ENCODE measurements at regions not wholly inside any gene's neighbourhood (a gene's known extent, or its start where the extent isn't known, plus 50 kb on each side); places are given as distances from the start of the nearest gene placed in this dataset.

GRCh38 chr14:49527221-49527620, 59.0 kb downstream of the RPS29 start:
- Histone ChIP-seq H3K27ac (ENCODE audit: low read depth, low read length) (no peak overlapping the region), H3K9me3 (ENCODE audit: control insufficient read depth, insufficient read depth, low read length) (no peaks in the 10 kb centered on the region), H3K36me3 (ENCODE audit: control insufficient read depth, insufficient read depth, low read length) (no peaks in the 10 kb centered on the region), H3K27me3 (ENCODE audit: control insufficient read depth, insufficient read depth, low read length) (no peaks in the 10 kb centered on the region), H3K4me3 (ENCODE audit: low read depth, low read length) (no peak overlapping the region), H3K4me1 (ENCODE audit: control insufficient read depth, insufficient read depth, low read length) (no peaks in the 10 kb centered on the region)
- DNase-seq (ENCODE audit: low read depth in 4 of 6, low spot score in 6 of 6) = no peak
- WGBS (ENCODE audit: insufficient coverage) = 71% methylated on average over 1 of the region's 1 CpG

- Histone ChIP-seq H3K36me3 (ENCODE audit: control insufficient read depth, insufficient read depth, low read length) (no peaks in the 10 kb centered on the region), H3K9me3 (ENCODE audit: control insufficient read depth, insufficient read depth, low read length) (no peaks in the 10 kb centered on the region), H3K4me1 (ENCODE audit: control insufficient read depth, insufficient read depth, low read length) (no peaks in the 10 kb centered on the region), H3K27me3 (ENCODE audit: control insufficient read depth, insufficient read depth, low read length) (no peaks in the 10 kb centered on the region), H3K4me3 (ENCODE audit: low read depth, low read length) (no peak overlapping the region), H3K27ac (ENCODE audit: low read depth, low read length) (no peak overlapping the region)
- peak in 1 of 6 donors; percentile 8 for DNase-seq (ENCODE audit: low read depth in 4 of 6, low spot score in 6 of 6)
These were observed 60.1 kb downstream of the RPS29 start for GRCh38 chr14:49526101-49526500.

- no peak overlapping the region for H3K4me3 ChIP-seq (ENCODE audit: low read depth, low read length)
These were observed 69.9 kb downstream of the RPS29 start for GRCh38 chr14:49516286-49516685.

GRCh38 chr14:49512571-49512970, 73.6 kb downstream of the RPS29 start:
- Histone ChIP-seq H3K9me3 (ENCODE audit: control insufficient read depth, insufficient read depth, low read length) (peaks cover 2% of the 10 kb centered on the region), H3K27me3 (ENCODE audit: control insufficient read depth, insufficient read depth, low read length) (no peaks in the 10 kb centered on the region), H3K27ac (ENCODE audit: low read depth, low read length) (no peak overlapping the region), H3K4me3 (ENCODE audit: low read depth, low read length) (no peak overlapping the region), H3K36me3 (ENCODE audit: control insufficient read depth, insufficient read depth, low read length) (no peaks in the 10 kb centered on the region), H3K4me1 (ENCODE audit: control insufficient read depth, insufficient read depth, low read length) (no peaks in the 10 kb centered on the region)
- DNase-seq (ENCODE audit: low read depth in 4 of 6, low spot score in 6 of 6) = no peak

More at GRCh38 chr14:49516286-49516685, 69.9 kb downstream of the RPS29 start:
- Histone ChIP-seq H3K4me1 (ENCODE audit: control insufficient read depth, insufficient read depth, low read length) (no peaks in the 10 kb centered on the region), H3K36me3 (ENCODE audit: control insufficient read depth, insufficient read depth, low read length) (no peaks in the 10 kb centered on the region), H3K27ac (ENCODE audit: low read depth, low read length) (no peak overlapping the region), H3K27me3 (ENCODE audit: control insufficient read depth, insufficient read depth, low read length) (no peaks in the 10 kb centered on the region), H3K9me3 (ENCODE audit: control insufficient read depth, insufficient read depth, low read length) (no peaks in the 10 kb centered on the region)
- DNase-seq (ENCODE audit: low read depth in 4 of 6, low spot score in 6 of 6) = peak in 4 of 6 donors; percentile 23 to 87 (median 57)
- 24% methylated on average over 2 of the region's 3 CpGs for WGBS (ENCODE audit: insufficient coverage)

- Histone ChIP-seq H3K36me3 (ENCODE audit: control insufficient read depth, insufficient read depth, low read length) (no peaks in the 10 kb centered on the region), H3K4me3 (ENCODE audit: low read depth, low read length) (no peak overlapping the region), H3K27ac (ENCODE audit: low read depth, low read length) (no peak overlapping the region), H3K9me3 (ENCODE audit: control insufficient read depth, insufficient read depth, low read length) (peaks cover 2% of the 10 kb centered on the region), H3K4me1 (ENCODE audit: control insufficient read depth, insufficient read depth, low read length) (no peaks in the 10 kb centered on the region), H3K27me3 (ENCODE audit: control insufficient read depth, insufficient read depth, low read length) (no peaks in the 10 kb centered on the region)
- 41% methylated on average over 3 of the region's 3 CpGs for WGBS (ENCODE audit: insufficient coverage)
- peak in 1 of 6 donors; percentile 65 for DNase-seq (ENCODE audit: low read depth in 4 of 6, low spot score in 6 of 6)
These were observed 74.0 kb downstream of the RPS29 start for GRCh38 chr14:49512147-49512551.

GRCh38 chr14:49508124-49508523, 78.1 kb downstream of the RPS29 start:
- Histone ChIP-seq H3K27ac (ENCODE audit: low read depth, low read length) (no peak overlapping the region), H3K27me3 (ENCODE audit: control insufficient read depth, insufficient read depth, low read length) (no peaks in the 10 kb centered on the region), H3K9me3 (ENCODE audit: control insufficient read depth, insufficient read depth, low read length) (peaks cover 2% of the 10 kb centered on the region), H3K4me3 (ENCODE audit: low read depth, low read length) (no peak overlapping the region), H3K4me1 (ENCODE audit: control insufficient read depth, insufficient read depth, low read length) (no peaks in the 10 kb centered on the region), H3K36me3 (ENCODE audit: control insufficient read depth, insufficient read depth, low read length) (no peaks in the 10 kb centered on the region)
- DNase-seq (ENCODE audit: low read depth in 4 of 6, low spot score in 6 of 6) = no peak

- H3K9me3 ChIP-seq (ENCODE audit: control insufficient read depth, insufficient read depth, low read length) = peaks cover 2% of the 10 kb centered on the region
- no peaks in the 10 kb centered on the region for H3K4me1 ChIP-seq (ENCODE audit: control insufficient read depth, insufficient read depth, low read length)
- H3K4me3 ChIP-seq (ENCODE audit: low read depth, low read length) = no peak overlapping the region
- no peaks in the 10 kb centered on the region for H3K27me3 ChIP-seq (ENCODE audit: control insufficient read depth, insufficient read depth, low read length)
- WGBS (ENCODE audit: insufficient coverage) = no CpG with 5 or more reads among the region's 2 CpGs
- H3K36me3 ChIP-seq (ENCODE audit: control insufficient read depth, insufficient read depth, low read length) = no peaks in the 10 kb centered on the region
- no peak overlapping the region for H3K27ac ChIP-seq (ENCODE audit: low read depth, low read length)
- no peak for DNase-seq (ENCODE audit: low read depth in 4 of 6, low spot score in 6 of 6)
These were observed 79.5 kb downstream of the RPS29 start for GRCh38 chr14:49506650-49507049.

- DNase-seq (ENCODE audit: low read depth in 4 of 6, low spot score in 6 of 6) = no peak
- Histone ChIP-seq H3K4me3 (ENCODE audit: low read depth, low read length) (no peak overlapping the region), H3K27me3 (ENCODE audit: control insufficient read depth, insufficient read depth, low read length) (no peaks in the 10 kb centered on the region), H3K36me3 (ENCODE audit: control insufficient read depth, insufficient read depth, low read length) (no peaks in the 10 kb centered on the region), H3K4me1 (ENCODE audit: control insufficient read depth, insufficient read depth, low read length) (no peaks in the 10 kb centered on the region), H3K27ac (ENCODE audit: low read depth, low read length) (no peak overlapping the region), H3K9me3 (ENCODE audit: control insufficient read depth, insufficient read depth, low read length) (peaks cover 2% of the 10 kb centered on the region)
- 83% methylated on average over 2 of the region's 5 CpGs for WGBS (ENCODE audit: insufficient coverage)
These were observed 81.0 kb downstream of the RPS29 start for GRCh38 chr14:49505041-49505766.

- Histone ChIP-seq H3K9me3 (ENCODE audit: control insufficient read depth, insufficient read depth, low read length) (no peaks in the 10 kb centered on the region), H3K27ac (ENCODE audit: low read depth, low read length) (no peak overlapping the region), H3K4me3 (ENCODE audit: low read depth, low read length) (no peak overlapping the region), H3K36me3 (ENCODE audit: control insufficient read depth, insufficient read depth, low read length) (no peaks in the 10 kb centered on the region), H3K27me3 (ENCODE audit: control insufficient read depth, insufficient read depth, low read length) (no peaks in the 10 kb centered on the region), H3K4me1 (ENCODE audit: control insufficient read depth, insufficient read depth, low read length) (no peaks in the 10 kb centered on the region)
- DNase-seq (ENCODE audit: low read depth in 4 of 6, low spot score in 6 of 6) = peak; percentile 57 to 96 (median 68)
- WGBS (ENCODE audit: insufficient coverage) = no CpG with 5 or more reads among the region's 7 CpGs
These were observed 88.3 kb downstream of the RPS29 start for GRCh38 chr14:49497725-49498348.

GRCh38 chr14:49497267-49497666, 88.9 kb downstream of the RPS29 start:
- H3K9me3 ChIP-seq (ENCODE audit: control insufficient read depth, insufficient read depth, low read length) = no peaks in the 10 kb centered on the region
- no CpG with 5 or more reads among the region's 7 CpGs for WGBS (ENCODE audit: insufficient coverage)
- H3K36me3 ChIP-seq (ENCODE audit: control insufficient read depth, insufficient read depth, low read length) = no peaks in the 10 kb centered on the region
- H3K27ac ChIP-seq (ENCODE audit: low read depth, low read length) = no peak overlapping the region
- no peak overlapping the region for H3K4me3 ChIP-seq (ENCODE audit: low read depth, low read length)
- H3K27me3 ChIP-seq (ENCODE audit: control insufficient read depth, insufficient read depth, low read length) = no peaks in the 10 kb centered on the region
- no peak for DNase-seq (ENCODE audit: low read depth in 4 of 6, low spot score in 6 of 6)
- H3K4me1 ChIP-seq (ENCODE audit: control insufficient read depth, insufficient read depth, low read length) = no peaks in the 10 kb centered on the region
